BJ (cell line): ENCODE measurements at regions not wholly inside any gene's neighbourhood (a gene's known extent, or its start where the extent isn't known, plus 50 kb on each side); places are given as distances from the start of the nearest gene placed in this dataset.
"Not testable (repeated sequence)": the region's sequence is repeated elsewhere in the genome, so short reads cannot be mapped to it uniquely, and the experiment has no call there.

Experiments used
- CTCF ChIA-PET: fragments of 350-600 bp; formaldehyde crosslinking; extraction: SDS; loops from one replicate; lab custom pipeline; 2021; ENCODE audit warnings: antibody characterized with exemption, inconsistent platforms; lab: Yijun Ruan, JAX
- POLR2A ChIA-PET: fragments of 300-600 bp; sonication (Branson Sonifier 250); formaldehyde crosslinking; extraction: SDS; loops from one replicate; lab custom pipeline; 2021; ENCODE audit warnings: antibody characterized with exemption; lab: Charles Lee
- DNase-seq: peaks from one replicate; pipeline ENCODE4 v3.0.0-alpha.2; 2011; ENCODE audit warnings: low read depth
- H3K27me3 ChIP-seq: 2 replicates; pipeline ENCODE4 v1.6.0; 2011; ENCODE audit warnings: low read length; ENCODE audit not compliant: control insufficient read depth, insufficient read depth
- H3K36me3 ChIP-seq: 2 replicates; pipeline ENCODE4 v1.5.1; 2011; ENCODE audit warnings: low read length; ENCODE audit not compliant: control insufficient read depth, insufficient read depth
- H3K4me3 ChIP-seq: 2 replicates; pipeline ENCODE4 v1.5.1; 2011; ENCODE audit warnings: low read depth, mild to moderate bottlenecking, control low read depth, low read length
- TF ChIP-seq, protein P1 (sequence below): IDR thresholded peaks from 2 replicates; pipeline ENCODE4 v1.5.1; 2011; ENCODE audit warnings: low read depth, mild to moderate bottlenecking, control low read depth, inconsistent platforms, low read length, moderate library complexity; ENCODE audit not compliant: insufficient read depth

DNA sequence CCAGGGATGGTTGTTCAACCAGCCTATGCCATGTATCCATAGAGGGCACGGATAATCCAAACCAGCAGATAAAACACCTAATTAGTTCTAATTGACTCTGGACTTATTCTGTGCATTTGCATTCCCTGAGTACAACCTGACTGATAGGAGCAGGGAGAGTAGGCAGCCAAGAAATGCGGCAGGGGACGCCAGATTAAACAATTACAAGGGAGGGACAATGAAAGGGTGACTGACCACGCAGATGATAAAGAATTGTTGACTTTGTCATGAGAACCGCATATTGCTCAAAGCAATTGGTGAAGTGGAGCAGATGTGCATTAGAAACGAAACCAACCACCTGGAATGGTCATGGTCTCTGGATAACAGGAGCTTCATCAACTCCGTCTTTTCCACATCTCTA is 369.1 kb upstream of the FRG2C start:
- no peak overlapping the region for H3K4me3 ChIP-seq
- no peaks in the 10 kb centered on the region for H3K36me3 ChIP-seq
- H3K27me3 ChIP-seq: no peaks in the 10 kb centered on the region
- TF ChIP-seq, protein P1, sequence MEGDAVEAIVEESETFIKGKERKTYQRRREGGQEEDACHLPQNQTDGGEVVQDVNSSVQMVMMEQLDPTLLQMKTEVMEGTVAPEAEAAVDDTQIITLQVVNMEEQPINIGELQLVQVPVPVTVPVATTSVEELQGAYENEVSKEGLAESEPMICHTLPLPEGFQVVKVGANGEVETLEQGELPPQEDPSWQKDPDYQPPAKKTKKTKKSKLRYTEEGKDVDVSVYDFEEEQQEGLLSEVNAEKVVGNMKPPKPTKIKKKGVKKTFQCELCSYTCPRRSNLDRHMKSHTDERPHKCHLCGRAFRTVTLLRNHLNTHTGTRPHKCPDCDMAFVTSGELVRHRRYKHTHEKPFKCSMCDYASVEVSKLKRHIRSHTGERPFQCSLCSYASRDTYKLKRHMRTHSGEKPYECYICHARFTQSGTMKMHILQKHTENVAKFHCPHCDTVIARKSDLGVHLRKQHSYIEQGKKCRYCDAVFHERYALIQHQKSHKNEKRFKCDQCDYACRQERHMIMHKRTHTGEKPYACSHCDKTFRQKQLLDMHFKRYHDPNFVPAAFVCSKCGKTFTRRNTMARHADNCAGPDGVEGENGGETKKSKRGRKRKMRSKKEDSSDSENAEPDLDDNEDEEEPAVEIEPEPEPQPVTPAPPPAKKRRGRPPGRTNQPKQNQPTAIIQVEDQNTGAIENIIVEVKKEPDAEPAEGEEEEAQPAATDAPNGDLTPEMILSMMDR: no peak
- DNase-seq: no peak
- ChIA-PET CTCF (interaction anchor here (3.3 kb wide), 1 partner anchor 134 kb away, joined by 13 read pairs; no protein-coding TSS in a partner anchor), POLR2A (no interaction called here)

DNA sequence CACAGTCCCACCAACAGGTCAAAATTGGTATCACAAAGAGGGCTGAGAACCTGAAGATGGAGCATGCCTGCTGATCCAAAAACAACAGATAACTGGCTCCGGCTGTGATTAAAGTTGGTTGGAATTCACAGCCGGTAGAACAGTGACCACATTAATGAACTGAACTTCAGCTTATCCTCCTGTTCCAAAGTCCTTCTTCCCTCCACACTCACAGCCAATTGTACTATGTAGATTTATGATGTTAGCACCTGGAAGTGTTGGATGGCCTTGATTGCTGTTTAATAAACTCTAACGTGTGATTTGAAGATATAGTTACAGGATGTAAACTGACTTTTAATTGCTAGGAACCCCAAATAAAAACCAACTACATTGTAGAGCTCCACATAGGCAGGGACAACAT is 367.3 kb upstream of the FRG2C start:
- peaks cover 2% of the 10 kb centered on the region; the same call in 1 of the 2 replicates for H3K27me3 ChIP-seq
- no peak overlapping the region for H3K4me3 ChIP-seq
- ChIA-PET CTCF (interaction anchor here (1.9 to 3.3 kb wide), 3 partner anchors 15 to 132 kb away, joined by 5 to 13 read pairs (median 5); no protein-coding TSS in a partner anchor), POLR2A (no interaction called here)
- TF ChIP-seq, protein P1: no peak
- no peak for DNase-seq
- no peaks in the 10 kb centered on the region for H3K36me3 ChIP-seq

DNA sequence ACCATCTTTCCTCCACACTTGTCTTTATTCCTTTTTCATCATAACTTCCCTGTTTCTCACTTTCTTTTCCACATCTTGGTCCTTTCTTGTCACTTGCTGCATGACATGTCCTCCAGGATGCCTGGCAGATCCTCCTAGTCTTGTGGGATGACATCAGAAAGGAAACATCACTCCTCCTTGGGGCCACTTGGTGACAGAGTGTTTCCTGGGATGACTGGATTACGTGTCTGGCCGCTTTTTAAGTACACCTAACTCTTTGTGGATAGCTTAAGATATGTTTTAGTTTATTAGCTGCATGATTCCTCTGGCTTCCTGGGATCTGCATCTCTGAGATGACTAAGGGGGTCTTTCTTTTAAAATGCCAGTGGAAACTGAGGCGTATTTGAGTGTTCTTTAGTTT is 363.5 kb upstream of the FRG2C start:
- TF ChIP-seq, protein P1: no peak
- H3K27me3 ChIP-seq: peaks cover 2% of the 10 kb centered on the region; the same call in 1 of the 2 replicates
- ChIA-PET POLR2A (no interaction called here), CTCF (interaction anchor here (1.7 kb wide), 1 partner anchor 42 kb away, joined by 4 read pairs; no protein-coding TSS in a partner anchor)
- H3K36me3 ChIP-seq: no peaks in the 10 kb centered on the region
- no peak for DNase-seq
- no peak overlapping the region for H3K4me3 ChIP-seq

DNA sequence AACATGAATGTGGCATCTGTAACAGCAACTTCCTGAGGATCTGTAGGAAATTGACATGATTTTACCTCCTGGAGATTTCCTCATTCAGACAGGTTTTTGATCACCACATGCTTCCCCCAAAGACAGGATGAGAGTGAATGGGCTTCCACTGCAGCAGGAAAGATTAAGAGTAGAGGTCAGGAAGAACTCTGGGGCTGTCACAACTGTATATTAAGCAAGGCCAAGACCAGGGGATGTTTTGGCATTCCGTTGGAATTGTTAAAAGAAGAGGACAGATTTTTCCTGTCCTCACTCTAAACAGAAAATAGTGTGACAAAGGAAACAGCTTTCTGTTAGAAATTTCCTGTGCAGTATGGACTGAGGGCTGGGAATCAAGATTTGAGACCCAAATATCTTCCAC is 363.1 kb upstream of the FRG2C start:
- POLR2A ChIA-PET, H3K27me3 ChIP-seq, DNase-seq, H3K36me3 ChIP-seq, H3K4me3 ChIP-seq: not testable (repeated sequence)
- CTCF ChIA-PET: interaction anchor here (1.7 kb wide), 1 partner anchor 43 kb away, joined by 4 read pairs; no protein-coding TSS in a partner anchor

DNA sequence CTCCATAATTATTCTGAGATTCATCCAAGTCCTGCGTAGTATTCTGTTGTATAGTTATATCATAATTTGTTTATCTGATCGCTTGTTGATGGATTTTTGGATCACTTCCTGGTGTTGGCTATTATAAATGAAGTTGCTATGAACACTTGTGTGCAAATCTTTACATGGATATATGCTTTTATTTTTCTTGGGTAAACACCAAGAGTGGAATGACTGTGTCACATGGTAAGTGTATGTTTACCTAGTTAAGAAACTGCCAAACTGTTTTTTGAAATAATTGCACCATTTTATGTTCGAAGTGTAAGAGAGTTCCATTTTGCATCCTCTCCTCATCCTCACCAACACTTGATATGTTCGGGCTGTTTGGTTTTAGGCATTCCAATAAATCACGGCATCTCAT is 360.4 kb upstream of the FRG2C start:
- DNase-seq: no peak
- ChIA-PET POLR2A (no interaction called here), CTCF (no interaction called here)
- TF ChIP-seq, protein P1: no peak
- Histone ChIP-seq H3K36me3 (no peaks in the 10 kb centered on the region), H3K27me3 (peaks cover 2% of the 10 kb centered on the region; the same call in 1 of the 2 replicates), H3K4me3 (no peak overlapping the region)

DNA sequence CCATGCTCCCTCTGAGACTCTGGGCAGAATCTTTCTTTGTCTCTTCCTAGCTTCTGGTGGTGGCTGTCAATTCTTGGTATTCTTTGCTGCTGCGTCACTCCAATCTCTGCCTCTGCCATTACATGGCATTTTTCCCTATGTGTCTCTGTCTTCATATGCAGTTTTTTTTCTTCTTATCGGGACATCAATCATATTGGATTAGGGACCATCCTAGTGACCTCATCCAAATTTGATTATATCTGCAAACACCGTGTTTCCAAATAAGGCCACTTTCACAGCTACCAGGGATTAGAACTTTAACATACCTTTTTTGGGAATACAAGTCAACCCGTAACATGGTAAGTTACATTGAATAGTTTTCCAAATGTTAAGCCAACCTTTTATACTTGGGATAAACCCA is 358.2 kb upstream of the FRG2C start:
- H3K27me3 ChIP-seq: 0 out of 2 replicates have a peak, but pooled peaks cover 2% of the 10 kb centered on the region
- DNase-seq: no peak
- POLR2A ChIA-PET: no interaction called here
- TF ChIP-seq, protein P1: no peak
- CTCF ChIA-PET: interaction anchor here (0.6 to 1.1 kb wide), 2 partner anchors 12 to 343 kb away, joined by 3 to 5 read pairs; no protein-coding TSS in a partner anchor
- H3K4me3 ChIP-seq: no peak overlapping the region
- no peaks in the 10 kb centered on the region for H3K36me3 ChIP-seq

DNA sequence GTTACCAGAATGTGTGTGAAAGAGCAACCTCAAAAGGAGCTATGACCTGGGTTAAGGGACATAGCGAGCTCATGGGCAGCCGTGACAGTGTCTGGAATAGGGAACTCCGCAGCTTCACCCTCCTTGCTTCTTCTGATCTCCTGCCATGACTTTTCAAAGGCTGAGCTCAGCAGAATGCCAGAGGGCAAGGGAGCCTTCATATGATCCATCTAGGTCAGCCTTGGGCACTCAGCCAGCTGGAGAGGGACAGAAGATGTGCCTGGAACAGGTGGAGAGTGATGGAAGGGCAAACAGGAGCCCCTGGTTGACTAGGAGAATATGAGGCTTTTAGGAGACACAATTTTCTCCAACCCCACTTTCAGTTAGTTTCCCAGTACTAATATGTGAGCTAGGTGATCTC is 352.8 kb upstream of the FRG2C start:
- H3K27me3 ChIP-seq, POLR2A ChIA-PET, H3K36me3 ChIP-seq, DNase-seq, H3K4me3 ChIP-seq, CTCF ChIA-PET: not testable (repeated sequence)

DNA sequence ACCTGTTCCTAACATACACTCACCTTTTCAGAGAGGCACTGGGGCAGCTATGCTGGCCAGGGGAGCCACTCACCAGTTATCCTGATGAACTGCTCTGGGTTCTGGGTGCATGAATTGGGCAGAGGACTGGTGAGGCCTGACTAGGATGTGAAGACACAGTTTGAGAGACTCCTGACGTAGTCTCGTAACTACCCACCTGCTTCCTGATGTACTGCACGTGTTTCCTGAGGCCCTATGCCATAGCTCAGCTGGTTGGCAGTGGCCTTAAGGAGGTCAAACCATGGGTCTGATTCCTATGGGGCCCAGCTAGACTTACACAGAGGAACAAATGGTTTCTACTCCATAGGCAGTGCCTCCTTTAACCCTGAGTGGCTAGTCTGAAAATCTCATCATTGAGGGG is 351.7 kb upstream of the FRG2C start:
- POLR2A ChIA-PET, H3K36me3 ChIP-seq, DNase-seq, CTCF ChIA-PET, H3K4me3 ChIP-seq, H3K27me3 ChIP-seq: not testable (repeated sequence)

DNA sequence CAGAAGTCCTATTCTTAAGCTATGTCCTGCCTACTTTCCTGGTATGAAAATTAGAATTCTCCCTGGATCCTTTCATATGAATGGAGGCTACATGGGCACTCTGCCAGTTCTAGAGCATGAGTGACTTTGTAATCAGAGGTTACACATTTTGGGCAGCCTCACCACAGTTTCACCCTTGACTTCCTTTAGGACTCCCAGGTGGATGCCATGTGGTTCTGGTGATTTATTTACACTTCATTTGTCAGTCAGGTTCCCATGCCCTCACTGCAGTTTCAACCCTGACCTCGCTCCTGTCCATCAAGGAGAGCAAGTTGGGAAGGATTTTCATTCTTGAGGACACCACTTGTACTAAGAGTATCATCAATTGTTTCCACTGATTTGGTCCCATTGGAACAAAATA is 344.4 kb upstream of the FRG2C start:
- CTCF ChIA-PET, H3K36me3 ChIP-seq, H3K4me3 ChIP-seq, H3K27me3 ChIP-seq, DNase-seq, POLR2A ChIA-PET: not testable (repeated sequence)
